Endothelial cell (in vitro differentiated cells): ENCODE measurements at regions not wholly inside any gene's neighbourhood (a gene's known extent, or its start where the extent isn't known, plus 50 kb on each side); places are given as distances from the start of the nearest gene placed in this dataset.

Experiments used
- DNase-seq: peaks from one replicate; pipeline ENCODE4 v3.0.0; 2021; ENCODE audit warnings: low spot score
- H3K27ac Mint-ChIP-seq: one replicate; pipeline ENCODE4 v1.8.0; 2021; ENCODE audit warnings: mixed read lengths, inconsistent platforms; ENCODE audit not compliant: unreplicated experiment
- H3K27me3 Mint-ChIP-seq: one replicate; pipeline ENCODE4 v1.8.0; 2021; ENCODE audit warnings: mild to moderate bottlenecking, moderate library complexity, mixed read lengths, inconsistent platforms; ENCODE audit not compliant: unreplicated experiment
- H3K36me3 Mint-ChIP-seq: one replicate; pipeline ENCODE4 v1.8.0; 2021; ENCODE audit warnings: mild to moderate bottlenecking, low read depth, mixed read lengths, inconsistent platforms; ENCODE audit not compliant: unreplicated experiment
- H3K4me1 Mint-ChIP-seq: one replicate; pipeline ENCODE4 v1.8.0; 2021; ENCODE audit warnings: mild to moderate bottlenecking, mixed read lengths, inconsistent platforms; ENCODE audit not compliant: unreplicated experiment
- H3K4me3 Mint-ChIP-seq: one replicate; pipeline ENCODE4 v1.8.0; 2021; ENCODE audit warnings: mild to moderate bottlenecking, mixed read lengths, inconsistent platforms; ENCODE audit not compliant: unreplicated experiment
- H3K9me3 Mint-ChIP-seq: one replicate; pipeline ENCODE4 v1.8.0; 2021; ENCODE audit warnings: mixed read lengths, inconsistent platforms; ENCODE audit not compliant: unreplicated experiment
- CTCF ChIP-seq: fragments of 200-600 bp; sonication (generic); IDR thresholded peaks from one replicate; pipeline ENCODE4 v1.5.0; 2021; ENCODE audit warnings: antibody characterized with exemption; ENCODE audit not compliant: unreplicated experiment

GRCh38 chr2:208935531-208935930, 488.3 kb upstream of the MAP2 start:
- no peak for TF ChIP-seq CTCF
- Mint-ChIP-seq H3K9me3 (no peaks in the 10 kb centered on the region), H3K4me3 (no peak overlapping the region), H3K27me3 (no peaks in the 10 kb centered on the region), H3K27ac (no peak overlapping the region), H3K36me3 (no peaks in the 10 kb centered on the region), H3K4me1 (no peaks in the 10 kb centered on the region)
- no peak for DNase-seq

GRCh38 chr2:208937521-208937920, 486.3 kb upstream of the MAP2 start:
- no peak for DNase-seq
- Mint-ChIP-seq H3K27me3 (no peaks in the 10 kb centered on the region), H3K27ac (no peak overlapping the region), H3K4me3 (no peak overlapping the region), H3K36me3 (no peaks in the 10 kb centered on the region), H3K4me1 (no peaks in the 10 kb centered on the region), H3K9me3 (no peaks in the 10 kb centered on the region)
- no peak for TF ChIP-seq CTCF

- no peaks in the 10 kb centered on the region for H3K27me3 Mint-ChIP-seq
- no peak for TF ChIP-seq CTCF
- H3K9me3 Mint-ChIP-seq: no peaks in the 10 kb centered on the region
- H3K4me1 Mint-ChIP-seq: no peaks in the 10 kb centered on the region
- no peak overlapping the region for H3K27ac Mint-ChIP-seq
- no peak overlapping the region for H3K4me3 Mint-ChIP-seq
- no peak for DNase-seq
- no peaks in the 10 kb centered on the region for H3K36me3 Mint-ChIP-seq
Measured at GRCh38 chr2:208939852-208940251, 484.0 kb upstream of the MAP2 start.

- Mint-ChIP-seq H3K27me3 (no peaks in the 10 kb centered on the region), H3K4me3 (no peak overlapping the region), H3K4me1 (no peaks in the 10 kb centered on the region), H3K9me3 (no peaks in the 10 kb centered on the region), H3K36me3 (no peaks in the 10 kb centered on the region), H3K27ac (no peak overlapping the region)
- DNase-seq: no peak
- no peak for TF ChIP-seq CTCF
Measured at GRCh38 chr2:208945719-208946256, 478.1 kb upstream of the MAP2 start.

- no peaks in the 10 kb centered on the region for H3K27me3 Mint-ChIP-seq
- H3K4me3 Mint-ChIP-seq: no peak overlapping the region
- no peak overlapping the region for H3K27ac Mint-ChIP-seq
- H3K4me1 Mint-ChIP-seq: no peaks in the 10 kb centered on the region
- no peak for DNase-seq
- no peaks in the 10 kb centered on the region for H3K9me3 Mint-ChIP-seq
- H3K36me3 Mint-ChIP-seq: no peaks in the 10 kb centered on the region
- no peak for TF ChIP-seq CTCF
Measured at GRCh38 chr2:208948073-208948472, 475.8 kb upstream of the MAP2 start.
